Stimulated activated CD4-positive, alpha-beta T cell treated with anti-CD3 and anti-CD28 coated beads, Interleukin-12 subunit alpha, Interleukin-12 subunit beta, amount 100 ng/mL, for 4 hours (primary cell): ENCODE measurements at regions not wholly inside any gene's neighbourhood (a gene's known extent, or its start where the extent isn't known, plus 50 kb on each side); places are given as distances from the start of the nearest gene placed in this dataset.
"Not testable (repeated sequence)": the region's sequence is repeated elsewhere in the genome, so short reads cannot be mapped to it uniquely, and the experiment has no call there.

Source experiments
- DNase-seq: peaks from one replicate; pipeline ENCODE4 v3.0.0-alpha.2; 2020

DNA sequence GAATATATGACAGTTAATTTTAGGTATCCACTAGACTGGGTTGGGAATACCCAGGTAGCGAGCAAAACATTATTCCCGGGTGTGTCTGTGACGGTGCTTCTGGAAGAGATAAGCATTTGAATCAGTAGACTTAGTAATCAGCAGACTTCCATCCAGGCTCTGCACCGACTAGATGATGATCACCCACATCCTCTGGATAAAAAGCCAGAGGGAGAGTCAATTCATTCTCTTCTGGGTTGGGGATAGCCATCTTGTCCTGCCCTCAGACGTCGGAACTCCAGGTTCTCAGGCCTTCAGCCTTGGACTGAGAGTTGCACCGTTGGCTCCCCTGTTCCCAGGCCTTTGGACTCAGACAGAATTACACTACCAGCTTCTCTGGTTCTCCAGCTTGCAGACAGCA lies 168.0 kb downstream of the PHLDA1 start:
- DNase-seq, result no peak

DNA sequence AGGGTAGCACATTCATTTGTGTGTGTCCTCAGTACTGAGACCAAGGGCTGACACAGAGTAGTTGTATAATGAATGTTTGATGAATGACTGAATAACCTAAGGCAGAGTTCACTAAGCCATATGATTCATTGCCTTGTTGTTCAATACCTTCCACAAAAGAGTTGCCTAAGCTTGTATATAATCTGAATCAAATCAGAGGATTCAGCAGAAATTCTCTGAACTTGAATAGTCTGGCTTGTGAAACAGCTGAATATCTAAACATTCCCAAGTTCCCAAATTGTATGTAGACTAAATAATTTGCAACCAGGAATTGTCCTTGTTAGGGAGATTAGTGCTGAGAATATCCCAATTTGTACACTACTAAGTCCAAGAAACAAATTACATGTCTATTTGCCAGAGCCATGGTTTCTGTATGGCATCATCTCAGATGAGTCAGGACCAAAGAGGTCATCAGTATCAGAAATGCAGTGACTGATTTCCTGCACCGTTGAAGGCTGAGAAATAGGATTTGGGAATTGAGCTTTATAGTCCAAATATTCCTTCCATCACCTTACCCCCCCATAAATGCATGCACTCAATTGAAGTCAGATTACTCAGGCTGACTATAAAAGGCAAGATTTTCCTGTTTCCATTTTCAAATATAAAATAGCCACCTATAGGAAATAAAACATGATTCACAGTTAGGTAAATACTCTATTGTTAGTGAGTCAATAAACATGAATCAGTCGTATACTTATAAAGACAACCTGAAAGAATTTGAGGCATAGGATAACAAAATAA lies 168.7 kb downstream of the PHLDA1 start:
- no peak for DNase-seq

DNA sequence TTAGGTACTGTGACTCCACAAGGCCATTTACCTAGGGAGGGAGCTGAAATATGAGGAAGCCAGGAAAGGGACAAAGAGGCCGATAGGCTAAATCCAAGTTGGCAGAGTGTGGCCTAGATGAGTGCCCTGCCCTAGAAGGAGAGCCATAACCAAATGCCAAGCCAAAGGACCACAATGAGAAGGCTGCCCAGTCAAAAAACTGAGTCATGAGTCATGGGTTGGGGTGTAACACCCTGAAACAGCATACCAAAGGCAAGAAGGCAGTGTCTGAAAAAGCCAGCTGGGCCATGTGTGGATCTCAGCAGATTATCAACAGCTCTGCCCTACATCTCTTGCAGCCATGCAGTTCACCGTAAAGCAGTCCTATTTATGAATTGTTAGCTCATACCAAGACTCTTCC lies 171.7 kb downstream of the PHLDA1 start:
- no peak for DNase-seq

DNA sequence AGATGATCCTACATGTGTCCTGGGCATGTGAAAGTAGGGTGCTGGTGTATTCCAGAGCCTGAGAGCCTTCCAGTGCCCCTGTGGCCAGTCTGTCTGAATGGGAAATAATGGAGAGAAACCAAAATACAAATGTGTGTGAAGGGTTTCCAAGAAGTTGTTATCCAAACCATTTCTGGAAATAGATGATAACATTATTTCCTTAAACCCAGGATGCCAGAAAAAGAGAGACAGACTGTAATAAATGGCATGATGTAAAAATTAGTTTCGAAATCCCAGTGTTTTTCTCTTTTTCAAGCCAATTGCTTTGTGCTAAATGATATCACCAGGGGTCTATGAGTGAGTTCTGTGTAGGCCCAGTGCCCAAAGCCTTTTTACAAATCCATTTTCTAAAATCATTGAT lies 175.3 kb downstream of the PHLDA1 start:
- DNase-seq, result no peak

DNA sequence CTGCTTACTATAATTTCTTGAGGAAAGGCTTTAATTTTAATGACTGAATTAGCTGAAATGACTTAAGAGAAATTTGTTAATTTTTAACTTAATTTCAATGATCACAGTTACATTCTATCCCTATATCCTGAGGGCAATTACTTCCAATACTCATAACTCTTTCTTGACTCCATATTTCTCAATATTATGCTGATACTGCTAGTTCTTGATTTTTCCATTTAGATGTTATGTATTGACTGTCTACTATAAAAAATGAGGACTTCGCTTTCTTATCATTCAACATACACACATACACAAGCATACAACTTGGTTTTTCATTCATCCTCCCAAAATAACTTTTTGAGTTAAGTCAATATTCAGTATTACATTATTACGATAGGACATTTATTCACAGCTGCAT lies 176.2 kb downstream of the PHLDA1 start:
- no peak for DNase-seq

DNA sequence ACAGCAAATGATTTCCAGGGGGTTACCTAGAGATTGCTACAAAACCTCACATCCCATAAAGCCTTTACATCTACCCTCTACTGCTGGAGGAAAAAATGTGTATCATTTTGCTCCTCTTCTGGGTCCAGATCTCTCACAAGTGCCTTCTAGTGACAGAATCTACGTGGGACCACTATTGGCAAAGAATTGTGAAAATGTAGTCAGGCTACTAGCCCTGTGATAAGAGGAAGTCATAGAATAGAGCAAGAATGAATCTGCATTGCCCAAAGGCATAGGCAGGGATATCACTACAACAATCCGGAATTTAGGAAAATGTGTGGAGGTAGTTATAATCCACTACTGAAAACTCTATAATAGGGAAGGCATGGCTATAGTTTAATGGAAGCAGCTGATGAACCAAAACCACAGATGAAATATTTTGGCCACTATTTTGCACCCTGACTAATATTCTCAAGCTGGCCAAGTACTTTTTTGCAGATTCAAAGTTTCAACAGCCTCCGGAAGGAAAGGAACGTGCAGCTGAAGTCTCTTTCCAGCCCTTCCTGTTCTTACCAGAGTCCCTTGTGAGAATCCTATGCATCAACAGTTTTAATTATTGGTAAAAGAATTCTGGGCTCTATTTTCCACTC lies 176.8 kb downstream of the PHLDA1 start:
- no peak for DNase-seq

DNA sequence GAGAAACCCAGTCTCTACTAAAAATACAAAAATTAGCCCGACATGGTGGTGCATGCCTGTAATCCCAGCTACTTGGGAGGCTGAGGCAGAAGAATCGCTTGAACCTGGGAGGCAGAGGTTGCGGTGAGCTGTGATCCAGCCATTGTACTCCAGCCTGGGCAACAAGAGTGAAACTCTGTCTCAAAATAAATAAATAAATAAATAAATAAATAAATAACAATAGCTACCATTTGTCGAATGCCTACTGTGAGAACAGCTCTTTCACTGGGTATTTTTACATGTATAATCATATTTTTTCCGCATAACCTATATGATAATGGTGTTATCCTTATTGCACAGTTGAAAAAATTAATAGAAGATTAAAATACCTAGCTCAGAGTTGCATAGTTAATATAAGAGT lies 177.4 kb downstream of the PHLDA1 start:
- not testable (repeated sequence) for DNase-seq

DNA sequence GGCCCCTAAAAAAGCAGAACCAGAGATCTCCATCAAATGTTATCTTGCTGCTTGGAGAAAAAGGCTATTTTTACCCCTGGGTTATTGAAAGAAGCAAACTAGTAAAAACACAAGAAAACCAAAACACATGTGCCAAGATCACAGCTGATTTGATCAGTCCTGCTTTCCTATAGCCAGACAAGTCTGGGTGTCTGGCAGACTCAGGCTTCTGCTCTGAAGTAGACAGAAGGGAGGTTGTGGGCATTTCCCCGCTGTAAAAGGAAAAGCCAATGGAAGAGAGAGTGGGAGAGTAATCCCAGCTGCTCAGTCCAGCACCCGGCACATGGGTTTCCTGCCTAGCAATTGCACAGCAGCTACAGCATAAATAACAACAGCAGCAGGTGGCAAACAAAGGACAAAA lies 177.9 kb downstream of the PHLDA1 start:
- DNase-seq, result no peak

DNA sequence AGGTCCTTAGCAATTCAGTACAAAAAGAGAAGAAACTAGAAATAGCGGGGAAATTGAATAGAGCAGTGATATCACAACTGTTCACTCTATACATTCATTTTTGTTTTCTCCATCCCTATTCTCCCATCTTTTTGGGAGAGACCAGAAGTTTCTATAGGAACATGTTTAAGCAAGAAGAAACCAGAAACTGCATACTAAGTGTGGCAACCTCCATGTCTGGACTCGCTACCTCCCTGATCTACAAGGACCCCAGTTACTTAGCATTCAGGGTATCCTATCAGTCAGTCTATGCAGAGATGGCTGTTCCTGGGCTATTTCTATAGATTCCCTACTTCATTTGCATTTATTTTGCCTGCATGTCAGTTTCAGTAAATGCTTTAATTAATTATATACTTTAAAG lies 178.6 kb downstream of the PHLDA1 start:
- no peak for DNase-seq

DNA sequence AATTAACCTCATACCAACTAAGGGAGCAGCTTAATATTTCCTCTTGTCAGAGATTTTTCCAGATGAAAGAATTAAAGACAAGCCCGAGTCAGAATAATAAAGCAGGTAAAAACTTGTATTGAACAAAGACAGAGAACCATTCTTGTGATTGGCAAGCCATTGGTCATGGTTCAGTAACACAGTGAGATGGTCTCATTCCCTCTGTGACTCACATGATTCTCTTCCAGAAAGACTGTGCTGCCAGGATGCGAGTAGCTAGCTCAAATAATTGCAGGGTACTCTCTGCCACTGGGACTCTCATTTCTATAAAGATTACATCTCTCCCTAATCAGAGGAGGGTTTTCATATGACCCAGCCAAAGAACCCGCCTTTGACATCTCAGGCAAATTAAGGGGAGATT lies 179.4 kb downstream of the PHLDA1 start:
- no peak for DNase-seq

DNA sequence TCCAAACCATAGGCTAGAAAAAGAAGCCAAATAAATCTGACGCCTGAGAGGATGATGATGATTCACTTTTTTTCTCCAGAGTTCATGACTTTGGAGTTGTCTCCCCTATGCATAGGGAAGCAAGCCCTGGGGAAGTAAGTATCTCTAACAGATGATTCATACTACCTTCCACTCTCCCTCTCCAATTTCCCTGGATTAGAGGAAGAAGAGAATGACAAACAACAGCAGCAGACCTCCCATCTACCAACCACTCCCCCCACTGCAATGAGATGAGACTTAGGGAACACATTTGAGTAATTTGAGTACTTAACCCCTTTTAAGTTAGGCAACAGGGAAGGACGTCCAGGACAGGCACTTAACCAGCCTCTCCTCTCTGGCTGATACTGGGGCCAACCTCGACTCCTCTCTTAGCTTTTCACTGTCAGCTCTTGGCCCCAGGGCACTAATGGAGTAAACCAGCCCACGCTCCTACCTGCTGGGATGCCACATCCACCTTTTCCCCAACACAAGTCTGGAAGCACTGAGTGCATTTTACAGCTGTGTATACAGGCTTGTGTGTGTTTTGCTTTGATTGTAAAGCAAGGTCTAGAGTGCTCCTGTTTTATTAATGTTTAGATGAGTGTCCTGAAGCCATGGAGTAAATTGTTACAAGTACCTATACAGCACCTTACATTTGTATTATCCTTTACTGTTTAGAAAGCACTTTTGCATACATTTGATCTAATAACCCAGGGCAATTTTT lies 180.7 kb downstream of the PHLDA1 start:
- DNase-seq, result no peak

DNA sequence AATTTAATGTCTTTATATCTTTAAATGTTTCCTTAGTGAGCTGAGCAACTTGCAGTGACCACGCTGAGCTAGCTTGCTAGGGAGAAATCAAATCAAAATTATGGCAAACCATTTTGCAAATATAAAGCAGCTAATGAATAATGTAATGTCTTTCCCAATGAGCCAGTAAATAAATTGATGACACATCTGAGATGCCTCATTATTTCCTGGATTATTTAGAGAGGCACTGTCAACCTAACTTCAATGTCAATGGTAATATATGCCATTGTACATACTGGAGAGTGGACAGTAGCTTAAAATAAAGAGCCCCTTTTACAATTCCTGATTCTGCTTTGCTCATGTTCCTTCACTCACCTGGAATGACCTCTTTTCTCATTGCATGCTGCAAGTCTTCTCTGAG lies 182.6 kb downstream of the PHLDA1 start:
- no peak for DNase-seq

DNA sequence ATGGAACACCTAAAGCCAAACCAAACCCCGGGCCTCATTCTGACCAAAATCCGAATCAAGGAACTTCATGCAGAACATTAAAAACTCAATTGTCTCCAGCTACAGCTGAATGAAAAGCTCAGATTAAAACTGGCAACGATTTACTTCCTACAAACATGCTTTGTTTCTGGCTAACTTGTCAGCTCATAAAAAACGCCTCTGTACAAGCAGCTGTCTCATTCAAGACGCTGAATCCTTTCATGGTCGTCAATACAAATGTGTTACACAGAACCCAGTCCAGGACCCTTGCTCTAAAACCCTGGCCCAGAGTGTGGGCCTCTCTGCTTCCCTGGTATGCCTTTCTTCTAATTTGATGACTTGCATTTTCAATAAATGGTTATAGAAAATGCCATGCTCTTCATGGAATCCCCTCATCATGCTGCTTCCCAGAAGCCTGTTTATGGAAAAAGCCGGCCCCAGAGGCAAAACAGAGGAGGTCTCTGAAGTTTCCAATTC lies 183.1 kb downstream of the PHLDA1 start:
- DNase-seq, result no peak

DNA sequence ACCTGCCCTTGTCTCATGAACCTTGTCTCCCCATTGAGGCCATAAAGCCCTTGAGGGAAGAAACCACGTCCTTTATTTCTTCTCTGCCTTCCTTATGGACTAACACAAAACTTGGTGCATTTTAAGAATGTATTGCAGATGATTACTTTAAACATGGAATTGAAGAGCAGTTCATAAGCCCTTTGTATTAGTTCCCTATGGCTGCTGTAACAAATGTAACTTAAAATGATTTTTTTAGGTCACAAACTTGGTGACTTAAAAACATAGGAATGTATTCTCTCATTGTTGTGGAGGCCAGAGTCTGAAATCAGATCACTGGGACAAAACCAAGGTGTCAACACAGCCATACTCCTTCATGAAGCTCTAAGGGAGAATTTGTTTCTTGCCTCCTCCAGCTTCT lies 185.5 kb downstream of the PHLDA1 start:
- DNase-seq, result no peak

DNA sequence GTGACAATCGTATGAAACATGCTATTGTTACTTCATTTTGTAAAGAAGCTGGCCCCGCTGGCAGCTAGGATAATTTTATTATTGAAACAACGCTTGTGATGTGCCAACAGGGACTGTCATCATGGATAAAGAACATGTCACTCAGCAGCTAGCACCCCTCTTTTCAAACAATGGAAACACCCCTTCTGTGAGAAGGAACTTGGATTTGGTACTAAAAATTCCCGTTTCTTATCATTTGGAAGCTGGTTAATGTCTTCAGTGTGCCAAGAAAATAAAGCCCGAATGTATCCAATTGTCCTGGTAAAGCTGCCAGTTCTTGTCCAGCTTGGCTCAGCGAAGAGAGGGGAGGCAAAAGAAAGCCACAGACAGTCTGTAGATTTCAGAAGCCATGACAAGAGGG lies 186.6 kb downstream of the PHLDA1 start:
- DNase-seq, result no peak

DNA sequence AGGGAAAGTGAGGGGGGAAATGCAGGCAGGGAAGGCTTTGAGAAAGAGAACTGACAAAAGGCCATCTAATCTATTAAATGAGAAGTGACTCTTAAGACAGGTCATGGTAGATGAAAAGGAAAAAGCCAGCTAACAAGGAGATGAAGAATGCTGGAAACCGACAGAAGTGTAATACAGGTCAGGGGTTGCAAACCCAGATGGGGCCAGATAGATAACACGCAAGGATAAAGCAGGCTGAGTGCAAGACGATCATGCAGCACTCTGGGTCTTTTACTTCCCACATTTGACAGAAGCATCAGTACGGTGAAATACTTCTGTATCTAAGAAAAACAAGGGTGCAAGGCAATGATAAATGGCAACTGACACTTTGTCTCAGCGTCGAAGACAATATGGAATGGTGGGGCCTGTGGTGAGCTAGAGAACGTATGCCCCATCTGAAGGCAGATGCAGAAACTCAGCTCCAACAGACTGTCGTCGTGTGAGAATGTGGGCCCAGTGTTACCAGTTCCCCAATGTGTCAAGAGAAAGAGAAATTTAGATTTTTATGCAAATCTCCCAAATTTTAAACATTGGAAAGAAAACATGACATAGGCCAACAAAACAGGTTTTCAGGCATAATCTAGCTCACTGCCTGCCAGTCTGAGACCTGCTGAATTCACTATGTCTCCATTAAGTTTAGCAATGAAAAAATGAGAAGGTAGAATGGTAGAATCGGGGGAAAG lies 187.4 kb downstream of the PHLDA1 start:
- DNase-seq, result no peak

DNA sequence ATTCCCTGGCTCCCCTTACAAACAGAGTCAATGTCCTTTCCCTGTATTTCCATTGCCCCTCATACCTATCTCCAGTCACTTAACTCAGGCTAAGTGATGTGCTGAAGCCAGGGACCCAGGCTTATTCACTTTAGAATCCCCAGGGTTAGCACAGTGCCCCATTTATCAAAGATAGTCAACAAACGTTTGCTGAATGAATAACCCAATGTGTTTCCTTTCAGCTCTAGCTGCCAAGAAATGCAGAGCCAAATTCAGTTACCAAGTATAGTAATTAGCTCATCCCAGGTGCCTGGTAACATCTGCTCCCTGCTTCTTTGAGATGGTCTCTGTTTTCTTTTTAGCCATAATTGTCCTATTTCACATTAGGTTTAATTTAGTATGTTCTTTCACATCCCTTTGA lies 189.5 kb downstream of the PHLDA1 start:
- no peak for DNase-seq

DNA sequence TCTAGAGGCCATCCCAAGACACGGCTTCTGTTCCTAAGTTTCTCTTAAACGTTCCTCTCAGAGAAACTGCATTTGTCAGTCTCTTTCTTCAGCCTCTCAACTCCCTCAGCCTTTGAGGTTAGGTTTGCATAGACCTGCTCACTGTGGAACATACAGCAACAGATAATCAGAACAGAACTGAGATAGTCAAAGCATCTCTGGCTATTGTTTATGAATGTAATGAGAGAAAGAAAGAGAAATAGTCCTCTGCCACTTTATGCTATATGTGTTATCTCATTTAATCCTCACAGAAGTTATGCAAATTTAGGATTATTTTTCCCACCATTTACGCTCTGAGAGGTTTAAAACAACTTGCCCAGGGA lies 190.6 kb downstream of the PHLDA1 start:
- no peak for DNase-seq

DNA sequence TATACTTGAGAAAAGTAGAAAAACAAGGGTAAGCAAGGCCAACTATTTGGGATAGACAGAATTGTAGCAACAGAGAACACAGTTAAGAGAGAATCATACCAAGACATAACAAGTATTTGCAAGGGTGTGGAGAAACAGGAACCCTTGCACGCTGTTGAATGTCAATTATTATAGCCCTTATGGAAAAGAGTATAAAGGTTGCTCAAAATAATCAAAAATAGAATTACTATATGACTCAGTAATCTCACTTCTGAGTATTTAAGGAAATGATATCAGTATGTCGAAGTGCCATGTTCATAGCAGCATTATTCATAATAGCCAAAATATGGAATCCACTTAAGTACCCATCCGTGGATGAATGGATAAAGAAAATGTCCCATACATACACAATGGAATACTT lies 193.3 kb downstream of the PHLDA1 start:
- DNase-seq, result no peak

DNA sequence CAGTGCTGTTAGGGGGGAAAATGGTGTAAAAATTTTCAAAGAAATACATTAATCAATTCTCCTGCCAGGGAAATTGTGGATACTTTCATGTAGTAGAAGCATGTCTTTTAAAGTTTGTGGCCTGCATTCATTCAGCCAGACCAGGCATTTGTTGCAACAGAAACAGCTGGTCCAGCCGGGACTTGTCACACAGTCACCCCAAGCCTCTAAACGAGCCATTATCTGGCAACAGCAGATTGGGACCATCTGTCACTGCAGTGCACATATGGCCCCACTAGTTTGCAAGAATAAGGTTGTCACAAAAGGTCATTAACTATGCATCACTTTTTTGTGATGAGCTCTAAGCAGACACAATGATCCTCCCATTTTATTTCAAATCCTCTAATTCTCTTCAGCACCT lies 193.9 kb downstream of the PHLDA1 start:
- DNase-seq, result no peak

DNA sequence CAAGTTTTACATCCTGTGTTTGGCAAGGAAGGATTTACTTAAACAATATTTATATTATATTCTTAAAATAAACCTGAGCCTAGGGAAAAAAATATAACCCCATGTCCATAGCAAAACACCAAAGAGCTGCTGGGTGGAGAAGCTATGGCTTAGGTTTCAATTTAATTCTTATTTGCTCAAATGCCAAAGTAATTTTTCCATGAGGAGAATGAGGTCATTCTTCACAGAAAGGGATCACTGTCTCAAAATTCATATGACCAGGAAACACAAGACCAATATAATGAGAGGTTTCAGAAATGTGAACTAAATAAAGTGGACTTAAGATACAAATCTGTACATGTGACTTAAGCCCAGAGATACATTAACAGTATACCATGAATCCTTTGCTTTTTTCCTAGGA lies 195.0 kb downstream of the PHLDA1 start:
- DNase-seq, result no peak

DNA sequence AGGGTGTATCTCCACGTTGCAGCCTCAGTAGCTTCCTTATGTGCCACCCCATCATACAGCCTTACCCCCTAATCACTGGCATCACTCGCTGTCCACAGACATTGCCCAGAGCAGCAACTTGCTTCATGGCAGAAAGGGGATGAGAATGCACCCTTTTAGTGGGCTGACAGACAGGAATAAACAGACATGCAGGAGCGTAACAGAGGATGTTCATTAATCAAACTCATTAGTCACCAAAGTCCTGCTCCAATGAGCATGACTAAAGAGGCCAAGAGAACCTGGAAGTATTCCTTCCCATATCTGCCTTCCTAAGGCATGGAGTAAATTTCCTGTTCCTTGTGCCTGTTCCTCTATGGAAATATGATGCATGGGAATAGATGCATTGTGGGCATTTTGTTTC lies 197.0 kb downstream of the PHLDA1 start:
- DNase-seq, result no peak

DNA sequence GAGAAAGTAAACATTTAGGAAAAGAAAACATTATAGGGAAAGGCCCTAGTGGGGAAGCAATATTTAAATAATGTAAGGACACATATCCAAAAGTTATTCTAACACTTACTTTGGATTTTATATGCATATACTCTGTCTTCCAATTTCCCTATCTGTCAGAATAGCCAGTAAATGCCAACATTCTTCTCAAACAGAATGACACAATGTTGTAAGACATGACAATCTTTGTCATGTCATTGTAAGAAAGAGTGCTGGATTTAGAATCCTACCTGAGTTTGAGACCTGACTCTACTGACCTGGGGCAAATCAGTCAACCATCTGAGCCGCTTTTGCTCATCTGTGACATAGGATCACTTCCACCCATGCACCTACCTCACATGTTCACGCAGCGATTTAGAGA lies 198.3 kb downstream of the PHLDA1 start:
- no peak for DNase-seq

DNA sequence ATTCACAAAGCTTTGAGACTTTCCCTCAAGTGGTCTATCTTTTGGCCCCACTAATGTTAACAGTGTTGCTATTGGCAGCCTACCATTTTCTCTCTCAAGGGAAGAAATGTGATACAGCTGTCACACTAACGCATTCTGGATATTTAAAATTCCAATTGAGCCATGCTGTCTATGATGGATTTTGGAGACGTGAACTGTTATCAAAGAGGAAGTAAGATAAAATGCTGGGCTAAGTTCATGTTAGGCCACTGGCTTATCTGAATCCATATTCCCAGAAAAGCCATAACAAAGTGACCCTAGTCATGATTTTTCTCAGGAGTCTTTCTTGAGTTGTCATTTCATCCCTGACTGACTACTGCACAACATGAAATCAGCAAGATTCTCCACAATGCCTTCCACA lies 200.2 kb downstream of the PHLDA1 start:
- no peak for DNase-seq
